Breast epithelium (tissue), 4 donors: ENCODE measurements at regions not wholly inside any gene's neighbourhood (a gene's known extent, or its start where the extent isn't known, plus 50 kb on each side); places are given as distances from the start of the nearest gene placed in this dataset.
A peak's percentile ranks its signal among the peaks of the same experiment; 100 is the strongest.

Experiments
- DNase-seq, 2 donors: peaks; one replicate each; pipeline ENCODE4 v3.0.0-alpha.2; 2019; ENCODE audit warnings: low spot score in 2 of 2
- H3K27ac ChIP-seq, 2 donors: fragments of 200-600 bp; sonication (generic) in 1 of 2; one replicate each; pipeline ENCODE4 v1.5.1; 2016 to 2019; ENCODE audit warnings: mild to moderate bottlenecking in 1 of 2
- H3K27me3 ChIP-seq, 2 donors: fragments of 200-600 bp; sonication (generic) in 1 of 2; one replicate each; pipeline versions ENCODE4 v1.5.1 to v1.6.0; 2017 to 2019; ENCODE audit warnings: control low read depth in 1 of 2, mild to moderate bottlenecking in 1 of 2
- H3K36me3 ChIP-seq: fragments of 200-600 bp; one replicate; pipeline ENCODE4 v1.5.1; 2019
- H3K4me1 ChIP-seq, 2 donors: fragments of 200-600 bp; sonication (generic); one replicate each; pipeline ENCODE4 v1.5.1; 2016 to 2019; ENCODE audit warnings: control low read depth in 1 of 2
- H3K4me3 ChIP-seq, 3 donors: fragments of 200-600 bp; sonication (generic); 1 replicate in 2 of 3; 2 replicates in 1 of 3; pipeline ENCODE4 v1.5.1; 2016 to 2019; ENCODE audit warnings: mild to moderate bottlenecking in 3 of 3, moderate library complexity in 2 of 3
- H3K9me3 ChIP-seq, 2 donors: fragments of 200-600 bp; sonication (generic) in 1 of 2; one replicate each; pipeline ENCODE4 v1.5.1; 2016 to 2019; ENCODE audit warnings: control low read depth in 1 of 2
- POLR2A ChIP-seq: fragments of 450-650 bp; IDR thresholded peaks from one replicate; pipeline ENCODE4 v1.6.1; 2016; ENCODE audit warnings: antibody characterized with exemption, mild to moderate bottlenecking, moderate library complexity
- POLR2AphosphoS5 ChIP-seq, 3 donors: sonication (generic); formaldehyde crosslinking; IDR thresholded peaks; one replicate each; pipeline ENCODE4 v1.6.1; 2017; ENCODE audit warnings: antibody characterized with exemption in 3 of 3
- intact Hi-C: fragments of 100-400 bp; cut with DNase I; formaldehyde crosslinking; loops from one replicate; pipeline ENCODE4 v1.15.1; 2023; ENCODE audit warnings: low total_unique reads
- TF ChIP-seq, protein P1 (sequence below), 3 donors: fragments of 450-650 bp; IDR thresholded peaks; one replicate each; pipeline ENCODE4 v1.5.1; 2016 to 2017; ENCODE audit warnings: antibody characterized with exemption in 3 of 3, mild to moderate bottlenecking in 3 of 3, moderate library complexity in 3 of 3

DNA sequence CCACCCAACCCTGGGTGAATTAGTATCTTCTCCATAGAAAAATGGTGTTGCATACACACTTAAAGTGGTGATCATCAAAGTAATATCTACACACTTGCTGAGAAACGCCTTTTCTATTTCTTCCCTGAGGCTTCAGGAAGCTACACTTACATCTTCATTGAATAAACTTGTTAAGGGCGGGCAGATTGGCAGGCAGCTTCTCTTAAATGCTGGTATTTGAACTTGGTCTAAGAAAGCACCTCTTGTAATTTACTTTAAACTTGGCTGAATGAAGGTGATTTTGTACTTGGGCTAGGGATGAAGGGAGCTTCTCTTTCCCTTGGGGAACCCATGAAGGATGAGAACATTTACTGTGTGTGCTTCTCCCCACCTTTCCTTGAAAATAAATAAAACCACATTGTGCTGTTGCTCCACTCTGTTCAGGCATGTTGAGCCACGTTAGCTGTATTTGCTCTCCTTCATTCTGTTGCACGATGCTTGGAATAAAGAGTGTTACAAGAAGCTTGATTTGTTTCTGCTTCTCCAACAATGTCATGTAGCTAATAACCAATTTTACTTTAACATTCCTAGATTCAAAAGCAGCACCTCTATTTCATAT lies 430.1 kb downstream of the ANKRD50 start:
- Histone ChIP-seq H3K9me3 (no peaks in the 10 kb centered on the region), H3K36me3 (no peaks in the 10 kb centered on the region), H3K27ac (peak overlapping the region; percentile 45 to 53), H3K4me1 (no peaks in the 10 kb centered on the region), H3K4me3 (no peak overlapping the region), H3K27me3 (no peaks in the 10 kb centered on the region)
- intact Hi-C loops: no loop called here
- no peak for DNase-seq
- no peak for TF ChIP-seq POLR2A
- TF ChIP-seq POLR2AphosphoS5 (IDR thresholded peaks at IDR 0.05): no peak
- TF ChIP-seq, protein P1, sequence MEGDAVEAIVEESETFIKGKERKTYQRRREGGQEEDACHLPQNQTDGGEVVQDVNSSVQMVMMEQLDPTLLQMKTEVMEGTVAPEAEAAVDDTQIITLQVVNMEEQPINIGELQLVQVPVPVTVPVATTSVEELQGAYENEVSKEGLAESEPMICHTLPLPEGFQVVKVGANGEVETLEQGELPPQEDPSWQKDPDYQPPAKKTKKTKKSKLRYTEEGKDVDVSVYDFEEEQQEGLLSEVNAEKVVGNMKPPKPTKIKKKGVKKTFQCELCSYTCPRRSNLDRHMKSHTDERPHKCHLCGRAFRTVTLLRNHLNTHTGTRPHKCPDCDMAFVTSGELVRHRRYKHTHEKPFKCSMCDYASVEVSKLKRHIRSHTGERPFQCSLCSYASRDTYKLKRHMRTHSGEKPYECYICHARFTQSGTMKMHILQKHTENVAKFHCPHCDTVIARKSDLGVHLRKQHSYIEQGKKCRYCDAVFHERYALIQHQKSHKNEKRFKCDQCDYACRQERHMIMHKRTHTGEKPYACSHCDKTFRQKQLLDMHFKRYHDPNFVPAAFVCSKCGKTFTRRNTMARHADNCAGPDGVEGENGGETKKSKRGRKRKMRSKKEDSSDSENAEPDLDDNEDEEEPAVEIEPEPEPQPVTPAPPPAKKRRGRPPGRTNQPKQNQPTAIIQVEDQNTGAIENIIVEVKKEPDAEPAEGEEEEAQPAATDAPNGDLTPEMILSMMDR (IDR thresholded peaks at IDR 0.05): no peak

DNA sequence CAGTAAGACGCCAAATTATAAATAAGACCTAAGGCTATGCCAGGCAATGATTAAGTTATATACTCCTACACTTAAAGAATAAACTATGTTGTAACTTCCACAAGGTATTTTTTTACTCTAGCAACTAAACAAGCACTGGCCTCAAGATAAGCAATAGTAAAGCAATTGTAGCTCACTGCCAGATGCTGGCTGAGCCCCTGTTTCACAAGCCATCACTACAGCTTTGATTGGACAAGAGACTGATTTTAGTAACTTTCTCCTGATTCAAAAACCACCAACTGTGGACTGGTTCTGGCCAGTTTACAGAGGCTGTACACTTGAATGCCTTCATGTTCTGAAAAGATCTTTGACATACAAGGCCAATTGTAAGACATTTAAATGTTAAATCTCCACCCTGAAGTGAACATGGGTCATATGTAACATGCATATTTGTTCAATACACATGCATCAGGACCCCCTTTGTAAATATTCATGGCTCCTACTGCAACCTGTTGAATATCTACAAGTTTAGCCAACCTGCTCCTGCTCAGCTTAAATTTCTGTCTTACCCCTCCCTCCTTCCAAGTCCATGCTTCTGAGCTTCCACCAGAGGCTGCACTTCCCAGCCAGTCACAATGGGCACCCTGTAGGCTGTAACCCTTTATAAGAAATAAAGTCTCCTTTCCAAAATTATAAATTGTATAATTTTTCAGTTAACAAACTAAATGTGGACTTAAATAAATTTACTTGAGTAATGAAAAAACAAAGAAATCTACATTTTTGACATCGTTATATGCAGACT lies 423.6 kb downstream of the ANKRD50 start:
- Histone ChIP-seq H3K4me1 (peaks cover 0 to 5% of the 10 kb centered on the region in 2 donors), H3K4me3 (no peak overlapping the region), H3K9me3 (no peaks in the 10 kb centered on the region), H3K27ac (no peak overlapping the region), H3K27me3 (no peaks in the 10 kb centered on the region), H3K36me3 (no peaks in the 10 kb centered on the region)
- intact Hi-C loops: no loop called here
- TF ChIP-seq POLR2A (no peak), POLR2AphosphoS5 (IDR thresholded peaks at IDR 0.05) (no peak)
- TF ChIP-seq, protein P1 (IDR thresholded peaks at IDR 0.05): no peak
- DNase-seq: no peak

DNA sequence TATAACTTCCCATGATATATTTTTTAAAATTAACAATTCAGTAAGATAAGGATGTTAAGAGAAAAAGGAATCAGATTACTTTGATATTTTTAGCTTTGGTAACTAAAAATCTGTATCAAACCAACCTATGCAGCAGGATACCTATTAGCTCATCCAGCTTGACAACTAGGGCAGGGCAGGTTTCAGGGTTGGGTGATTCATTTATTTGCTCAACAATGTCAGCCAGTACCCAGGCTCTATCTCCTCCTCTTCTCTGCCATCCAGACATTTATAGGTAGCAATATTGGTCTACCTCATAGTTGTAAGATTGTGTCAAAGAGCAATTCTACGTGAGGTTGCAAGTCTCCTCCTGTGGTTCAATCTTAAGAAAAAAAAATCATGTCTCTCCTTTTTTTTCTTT lies 421.9 kb downstream of the ANKRD50 start:
- Histone ChIP-seq H3K36me3 (no peaks in the 10 kb centered on the region), H3K27me3 (no peaks in the 10 kb centered on the region), H3K4me1 (peaks cover 0 to 5% of the 10 kb centered on the region in 2 donors), H3K4me3 (no peak overlapping the region), H3K27ac (no peak overlapping the region), H3K9me3 (no peaks in the 10 kb centered on the region)
- intact Hi-C loops: no loop called here
- no peak for TF ChIP-seq POLR2AphosphoS5 (IDR thresholded peaks at IDR 0.05)
- TF ChIP-seq, protein P1 (IDR thresholded peaks at IDR 0.05): no peak
- no peak for TF ChIP-seq POLR2A
- no peak for DNase-seq

DNA sequence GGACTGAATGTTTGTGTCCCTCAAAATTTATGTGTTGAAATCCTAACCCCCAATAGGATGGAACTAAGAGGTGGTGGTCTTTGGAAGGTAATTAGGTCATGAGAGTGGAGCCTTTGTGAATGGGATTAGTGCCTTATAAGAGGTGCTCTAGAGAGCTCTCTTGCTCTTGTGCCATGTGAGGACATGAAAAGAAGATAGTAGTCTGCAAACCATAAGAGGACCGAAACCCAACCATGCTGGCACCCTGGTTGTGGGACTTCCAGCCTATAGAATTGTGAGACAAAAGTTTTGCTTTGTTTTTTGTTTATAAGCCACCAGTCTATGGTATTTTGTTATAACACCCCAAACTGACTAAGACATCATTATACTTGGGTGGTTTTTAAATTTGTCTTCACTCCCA lies 417.1 kb downstream of the ANKRD50 start:
- DNase-seq: no peak
- no peaks in the 10 kb centered on the region for H3K36me3 ChIP-seq
- no peak for TF ChIP-seq POLR2AphosphoS5 (IDR thresholded peaks at IDR 0.05)
- TF ChIP-seq, protein P1 (IDR thresholded peaks at IDR 0.05): no peak
- TF ChIP-seq POLR2A: no peak
- intact Hi-C loops: no loop called here
- H3K4me1 ChIP-seq: peaks cover 0 to under 1% of the 10 kb centered on the region in 2 donors
- no peaks in the 10 kb centered on the region for H3K27me3 ChIP-seq
- H3K4me3 ChIP-seq: no peak overlapping the region
- H3K9me3 ChIP-seq: no peaks in the 10 kb centered on the region
- H3K27ac ChIP-seq: no peak overlapping the region

DNA sequence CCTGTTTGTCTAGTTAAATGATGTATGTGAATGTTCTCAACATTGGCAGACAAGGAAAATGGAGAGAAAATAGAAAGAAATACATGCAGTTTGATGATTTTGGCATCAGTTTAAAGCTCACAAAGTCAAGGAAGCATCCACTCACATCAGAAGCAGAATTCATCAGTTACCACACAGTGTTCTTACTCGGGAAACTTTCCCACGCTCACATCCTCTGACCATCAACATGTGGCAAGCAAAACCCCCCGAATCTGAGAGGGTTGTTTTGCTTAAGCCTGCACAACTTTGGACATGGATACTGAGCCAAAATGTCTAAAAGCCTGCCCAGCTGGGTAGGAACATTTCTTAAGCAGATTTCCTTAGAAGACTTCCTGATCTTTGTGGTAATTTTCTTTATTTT lies 407.6 kb downstream of the ANKRD50 start:
- no peaks in the 10 kb centered on the region for H3K36me3 ChIP-seq
- H3K9me3 ChIP-seq: no peaks in the 10 kb centered on the region
- intact Hi-C loops: no loop called here
- TF ChIP-seq POLR2A: no peak
- TF ChIP-seq, protein P1 (IDR thresholded peaks at IDR 0.05): no peak
- no peak for TF ChIP-seq POLR2AphosphoS5 (IDR thresholded peaks at IDR 0.05)
- no peak for DNase-seq
- no peaks in the 10 kb centered on the region for H3K27me3 ChIP-seq
- no peak overlapping the region for H3K4me3 ChIP-seq
- no peaks in the 10 kb centered on the region for H3K4me1 ChIP-seq
- no peak overlapping the region for H3K27ac ChIP-seq
